ENCODE measurements at regions not wholly inside any gene's neighbourhood (a gene's known extent, or its start where the extent isn't known, plus 50 kb on each side); places are given as distances from the start of the nearest gene placed in this dataset.
"Not testable (repeated sequence)": the region's sequence is repeated elsewhere in the genome, so short reads cannot be mapped to it uniquely, and the experiment has no call there.

DNA sequence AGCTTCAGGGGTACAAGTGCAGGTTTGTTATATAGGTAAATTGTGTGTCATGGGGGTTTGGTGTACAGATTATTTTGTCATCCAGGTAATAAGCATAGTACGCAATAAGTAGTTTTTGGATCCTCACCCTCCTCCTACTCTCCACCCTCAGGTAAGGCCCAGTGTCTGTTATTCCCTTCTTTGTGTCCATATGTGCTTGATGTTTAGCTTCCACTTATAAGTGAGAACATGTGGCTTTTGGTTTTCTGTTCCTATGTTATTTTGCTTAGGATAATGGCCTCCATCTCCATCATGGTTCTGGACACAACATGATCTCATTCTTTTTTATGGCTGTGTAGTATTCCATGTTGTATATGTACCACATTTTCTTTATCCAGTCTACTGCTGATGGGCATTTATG, 298.4 kb downstream of the LIG4 start:
- TF ChIP-seq, protein P1, sequence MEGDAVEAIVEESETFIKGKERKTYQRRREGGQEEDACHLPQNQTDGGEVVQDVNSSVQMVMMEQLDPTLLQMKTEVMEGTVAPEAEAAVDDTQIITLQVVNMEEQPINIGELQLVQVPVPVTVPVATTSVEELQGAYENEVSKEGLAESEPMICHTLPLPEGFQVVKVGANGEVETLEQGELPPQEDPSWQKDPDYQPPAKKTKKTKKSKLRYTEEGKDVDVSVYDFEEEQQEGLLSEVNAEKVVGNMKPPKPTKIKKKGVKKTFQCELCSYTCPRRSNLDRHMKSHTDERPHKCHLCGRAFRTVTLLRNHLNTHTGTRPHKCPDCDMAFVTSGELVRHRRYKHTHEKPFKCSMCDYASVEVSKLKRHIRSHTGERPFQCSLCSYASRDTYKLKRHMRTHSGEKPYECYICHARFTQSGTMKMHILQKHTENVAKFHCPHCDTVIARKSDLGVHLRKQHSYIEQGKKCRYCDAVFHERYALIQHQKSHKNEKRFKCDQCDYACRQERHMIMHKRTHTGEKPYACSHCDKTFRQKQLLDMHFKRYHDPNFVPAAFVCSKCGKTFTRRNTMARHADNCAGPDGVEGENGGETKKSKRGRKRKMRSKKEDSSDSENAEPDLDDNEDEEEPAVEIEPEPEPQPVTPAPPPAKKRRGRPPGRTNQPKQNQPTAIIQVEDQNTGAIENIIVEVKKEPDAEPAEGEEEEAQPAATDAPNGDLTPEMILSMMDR (conservative IDR thresholded peaks at IDR 0.05; ENCODE audit: low read length): not testable (repeated sequence)
- TF ChIP-seq EZH2phosphoT487 (IDR thresholded peaks at IDR 0.05; ENCODE audit: borderline replicate concordance): not testable (repeated sequence)
